ENCODE measurements at regions not wholly inside any gene's neighbourhood (a gene's known extent, or its start where the extent isn't known, plus 50 kb on each side); places are given as distances from the start of the nearest gene placed in this dataset.

- Mint-ChIP-seq H3K4me1 (peaks cover 7 to 9% of the 10 kb centered on the region in 2 experiments; a peak in 3 of 4 replicates), H3K27me3 (ENCODE audit: low read depth) (no peaks in the 10 kb centered on the region), H3K36me3 (ENCODE audit: insufficient read depth in 1 of 3, low read depth in 3 of 3) (peaks cover 3 to 22% (median 7%) of the 10 kb centered on the region in 3 experiments; a peak in 6 of 7 replicates), H3K27ac (no peak overlapping the region), H3K4me3 (no peak overlapping the region), H3K9me3 (peaks cover 13 to 17% of the 10 kb centered on the region in 2 experiments; a peak in 4 of 5 replicates)
- Histone ChIP-seq H2BK120ac (ENCODE audit: low read depth, low read length, poor library complexity, severe bottlenecking) (no peak overlapping the region), H3K4me1 (ENCODE audit: insufficient read depth, low read length) (no peaks in the 10 kb centered on the region; the same call in 1 of the 2 replicates), H3K56ac (ENCODE audit: insufficient read length, low read depth, low read length) (no peak overlapping the region), H3K79me2 (ENCODE audit: insufficient read depth, low read length) (no peaks in the 10 kb centered on the region), H3K4me2 (ENCODE audit: insufficient read depth, insufficient read length, low read length) (no peak overlapping the region), H2BK20ac (ENCODE audit: low read depth, low read length, poor library complexity, severe bottlenecking) (no peak overlapping the region), H3K18ac (ENCODE audit: insufficient read length, low read depth, low read length) (no peak overlapping the region), H3K9ac (ENCODE audit: extremely low read depth, insufficient read length, low read length) (no peak overlapping the region), H2AK5ac (ENCODE audit: insufficient read length, low read length) (no peak overlapping the region), H3K23me2 (ENCODE audit: insufficient read length, low read depth, low read length, poor library complexity, severe bottlenecking) (no peaks in the 10 kb centered on the region), H4K5ac (ENCODE audit: insufficient read length, low read depth, low read length) (no peak overlapping the region), H3K14ac (ENCODE audit: insufficient read depth, low read length) (no peak overlapping the region), H2AFZ (ENCODE audit: low read length) (no peak overlapping the region), H3K9me3 (ENCODE audit: control insufficient read depth, low read depth, low read length) (no peaks in the 10 kb centered on the region), H2BK12ac (ENCODE audit: insufficient read length, low read depth, low read length) (no peak overlapping the region), H4K91ac (ENCODE audit: insufficient read length, low read depth, low read length) (no peak overlapping the region), H4K8ac (replicated peaks; ENCODE audit: insufficient read length, low read depth, low read length) (no peak overlapping the region), H3K27me3 (ENCODE audit: insufficient read depth, low read length) (no peaks in the 10 kb centered on the region), H3K27ac (ENCODE audit: insufficient read length, low read depth, low read length) (no peak overlapping the region), H2BK15ac (ENCODE audit: low read depth, low read length) (no peak overlapping the region), H4K20me1 (ENCODE audit: control insufficient read depth, insufficient read depth, insufficient read length) (no peaks in the 10 kb centered on the region), H3T11ph (ENCODE audit: low read length) (no peak overlapping the region), H3K4ac (ENCODE audit: low read depth, low read length) (no peak overlapping the region), H2BK5ac (ENCODE audit: insufficient read length, low read length) (no peak overlapping the region), H3K79me1 (ENCODE audit: insufficient read depth, low read depth, low read length, poor library complexity, severe bottlenecking) (no peaks in the 10 kb centered on the region), H3K23ac (ENCODE audit: insufficient read length, low read depth, low read length) (no peak overlapping the region)
- no peak for DNase-seq
- TF ChIP-seq CTCF (conservative IDR thresholded peaks at IDR 0.05) = no peak
- no CpG with 5 or more reads among the region's 11 CpGs for WGBS (ENCODE audit: extremely low coverage, insufficient read length, low lambda C conversion rate)
Observed at GRCh38 chr12:42707312-42708226, 118.0 kb upstream of the PRICKLE1 start.
